GM03348 (cell line): ENCODE measurements at regions not wholly inside any gene's neighbourhood (a gene's known extent, or its start where the extent isn't known, plus 50 kb on each side); places are given as distances from the start of the nearest gene placed in this dataset.

ENCODE experiments used
- DNase-seq: peaks from one replicate; pipeline ENCODE4 v3.0.0; 2012; ENCODE audit warnings: low spot score

GRCh38 chr1:239538239-239538988, 152.0 kb downstream of the CHRM3 start:
- no peak for DNase-seq

GRCh38 chr1:239539051-239539450, 152.7 kb downstream of the CHRM3 start:
- DNase-seq: no peak

GRCh38 chr1:239539812-239540211, 153.4 kb downstream of the CHRM3 start:
- DNase-seq: no peak

- no peak for DNase-seq
Observed at GRCh38 chr1:239543873-239544272, 157.5 kb downstream of the CHRM3 start.

- DNase-seq: no peak
Observed at GRCh38 chr1:239545466-239545865, 159.1 kb downstream of the CHRM3 start.

- no peak for DNase-seq
Observed at GRCh38 chr1:239547987-239548386, 161.6 kb downstream of the CHRM3 start.

- DNase-seq: no peak
Observed at GRCh38 chr1:239550178-239550577, 163.8 kb downstream of the CHRM3 start.

- DNase-seq: no peak
Observed at GRCh38 chr1:239555350-239555749, 169.0 kb downstream of the CHRM3 start.

GRCh38 chr1:239558559-239558958, 172.2 kb downstream of the CHRM3 start:
- no peak for DNase-seq

GRCh38 chr1:239558991-239559390, 172.6 kb downstream of the CHRM3 start:
- no peak for DNase-seq

- no peak for DNase-seq
Observed at GRCh38 chr1:239560921-239561320, 174.6 kb downstream of the CHRM3 start.

GRCh38 chr1:239562095-239562494, 175.7 kb downstream of the CHRM3 start:
- no peak for DNase-seq

- no peak for DNase-seq
Observed at GRCh38 chr1:239563681-239564080, 177.3 kb downstream of the CHRM3 start.

GRCh38 chr1:239566074-239566473, 179.7 kb downstream of the CHRM3 start:
- DNase-seq: no peak

- no peak for DNase-seq
Observed at GRCh38 chr1:239570878-239571277, 184.5 kb downstream of the CHRM3 start.

GRCh38 chr1:239572183-239572582, 185.8 kb downstream of the CHRM3 start:
- no peak for DNase-seq

GRCh38 chr1:239574112-239574511, 187.7 kb downstream of the CHRM3 start:
- no peak for DNase-seq

GRCh38 chr1:239575113-239575512, 188.7 kb downstream of the CHRM3 start:
- DNase-seq: no peak

- DNase-seq: no peak
Observed at GRCh38 chr1:239583536-239583935, 197.2 kb downstream of the CHRM3 start.

- no peak for DNase-seq
Observed at GRCh38 chr1:239586128-239586527, 199.8 kb downstream of the CHRM3 start.

- DNase-seq: no peak
Observed at GRCh38 chr1:239587066-239587465, 200.7 kb downstream of the CHRM3 start.

GRCh38 chr1:239587574-239588369, 201.4 kb downstream of the CHRM3 start:
- DNase-seq: no peak

- no peak for DNase-seq
Observed at GRCh38 chr1:239590556-239590955, 204.2 kb downstream of the CHRM3 start.
